HEK293T (cell line): ENCODE measurements at regions not wholly inside any gene's neighbourhood (a gene's known extent, or its start where the extent isn't known, plus 50 kb on each side); places are given as distances from the start of the nearest gene placed in this dataset.

Experiments used
- ARNT ChIP-seq: fragments of 450-650 bp; IDR thresholded peaks from 2 replicates; pipeline ENCODE4 v1.6.1; 2017; ENCODE audit warnings: mild to moderate bottlenecking
- BHLHE40 ChIP-seq: fragments of 450-650 bp; IDR thresholded peaks from 2 replicates; pipeline ENCODE4 v1.6.1; 2016; ENCODE audit warnings: mild to moderate bottlenecking, moderate library complexity, borderline replicate concordance
- CTBP1 ChIP-seq: fragments of 450-650 bp; IDR thresholded peaks from 2 replicates; pipeline ENCODE4 v1.6.1; 2016; ENCODE audit warnings: borderline replicate concordance
- FOXA1 ChIP-seq: fragments of 450-650 bp; IDR thresholded peaks from 2 replicates; pipeline ENCODE4 v1.6.1; 2016; ENCODE audit warnings: mild to moderate bottlenecking
- FOXK2 ChIP-seq: fragments of 450-650 bp; IDR thresholded peaks from 2 replicates; pipeline ENCODE4 v1.6.1; 2016; ENCODE audit warnings: mild to moderate bottlenecking
- FOXM1 ChIP-seq: fragments of 450-650 bp; IDR thresholded peaks from 2 replicates; pipeline ENCODE4 v1.6.1; 2017; ENCODE audit warnings: mild to moderate bottlenecking, borderline replicate concordance
- HDGF ChIP-seq: fragments of 450-650 bp; IDR thresholded peaks from 2 replicates; pipeline ENCODE4 v1.6.1; 2017; ENCODE audit warnings: antibody characterized with exemption, borderline replicate concordance
- L3MBTL2 ChIP-seq: fragments of 450-650 bp; conservative IDR thresholded peaks from 2 replicates; pipeline ENCODE4 v1.6.1; 2016; ENCODE audit warnings: mild to moderate bottlenecking
- SP1 ChIP-seq: fragments of 450-650 bp; IDR thresholded peaks from 2 replicates; pipeline ENCODE4 v1.6.1; 2017
- SUZ12 ChIP-seq: fragments of 450-650 bp; IDR thresholded peaks from 2 replicates; pipeline ENCODE4 v1.6.1; 2016; ENCODE audit warnings: mild to moderate bottlenecking
- TARDBP ChIP-seq: fragments of 450-650 bp; IDR thresholded peaks from 2 replicates; pipeline ENCODE4 v1.6.1; 2016

DNA sequence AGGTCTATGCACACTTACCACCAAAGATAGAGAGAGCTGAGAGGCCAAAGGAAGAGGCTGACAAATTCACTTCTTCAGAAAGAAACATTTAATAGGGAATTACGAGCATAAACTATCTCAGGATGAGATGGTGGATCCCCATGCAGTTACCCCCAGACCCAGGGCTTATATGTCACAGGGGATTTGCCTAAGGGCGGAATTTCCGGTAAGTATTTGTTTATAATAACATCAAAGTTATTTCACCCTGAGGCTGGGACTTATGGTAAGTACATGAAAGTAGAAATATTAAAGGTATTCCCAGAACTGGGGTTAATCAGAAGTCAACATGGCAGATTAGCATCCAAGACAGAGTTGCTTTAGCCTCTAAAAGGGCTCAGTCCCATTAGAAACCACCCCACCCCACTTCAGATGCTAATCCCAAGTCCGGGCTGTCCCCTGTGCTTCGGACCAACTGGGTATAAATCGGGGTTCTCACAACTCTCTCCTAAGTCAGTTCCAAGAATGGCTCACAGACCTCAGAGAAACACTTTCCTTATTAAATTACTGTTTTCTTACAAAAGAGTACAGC is 247.4 kb upstream of the ZP4 start:
- TF ChIP-seq ARNT (no peak), FOXM1 (no peak), HDGF (no peak), TARDBP (no peak), BHLHE40 (no peak), SUZ12 (no peak), SP1 (no peak), FOXA1 (no peak), L3MBTL2 (no peak), CTBP1 (no peak), FOXK2 (no peak)
